IPS DF 19.7 (cell line): ENCODE measurements at regions not wholly inside any gene's neighbourhood (a gene's known extent, or its start where the extent isn't known, plus 50 kb on each side); places are given as distances from the start of the nearest gene placed in this dataset.
"Not testable (repeated sequence)": the region's sequence is repeated elsewhere in the genome, so short reads cannot be mapped to it uniquely, and the experiment has no call there.

Experiments used
- DNase-seq: peaks from one replicate; pipeline ENCODE4 v3.0.0-alpha.2; 2013; ENCODE audit warnings: low read depth, low spot score

DNA sequence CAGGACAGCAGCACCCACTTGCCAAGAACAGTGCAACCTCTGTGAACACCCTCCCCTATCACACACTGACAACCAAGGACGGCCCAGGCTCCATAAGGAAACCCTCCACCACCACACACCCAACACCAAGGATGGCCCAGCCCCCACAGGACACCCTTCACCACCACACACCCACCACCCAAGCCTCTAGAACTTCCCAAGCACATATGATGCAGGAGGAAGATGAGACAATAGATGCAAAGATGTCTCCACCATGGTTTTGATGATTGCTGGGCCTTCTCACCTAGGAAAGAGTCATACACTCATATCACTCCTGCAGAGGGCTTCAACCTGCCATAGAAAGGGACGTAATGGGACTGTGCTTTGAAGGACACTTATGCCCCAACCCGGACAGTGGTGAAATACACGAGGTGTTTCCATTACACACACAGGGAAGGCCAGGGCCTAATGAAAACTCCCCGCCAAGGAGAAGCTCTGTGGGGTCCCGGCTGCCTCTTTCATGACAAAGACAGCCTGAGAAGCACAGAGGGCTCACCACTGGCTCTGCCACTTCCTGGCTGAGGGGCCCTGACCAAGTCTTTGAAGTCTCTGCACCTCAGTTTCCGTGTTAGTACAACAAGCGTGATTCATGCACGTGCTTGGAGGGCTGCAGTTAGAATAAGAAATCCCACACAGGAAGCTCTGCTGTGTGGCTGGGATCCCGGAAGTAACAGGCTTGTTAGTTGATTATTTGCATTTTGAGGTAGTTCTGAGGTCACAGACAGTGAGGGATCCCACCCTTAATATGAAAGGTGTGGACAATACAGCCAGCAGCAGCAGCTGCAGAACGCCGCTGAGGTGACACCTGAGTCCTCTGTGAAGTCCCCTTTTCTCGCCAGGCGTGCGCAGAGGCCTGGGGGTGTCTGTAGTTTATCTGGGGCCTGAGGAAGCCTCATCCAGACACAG, 61.9 kb upstream of the ATP12A start:
- no peak for DNase-seq

GRCh38 chr13:24619282-24619681, 60.9 kb upstream of the ATP12A start:
- DNase-seq = no peak

DNA sequence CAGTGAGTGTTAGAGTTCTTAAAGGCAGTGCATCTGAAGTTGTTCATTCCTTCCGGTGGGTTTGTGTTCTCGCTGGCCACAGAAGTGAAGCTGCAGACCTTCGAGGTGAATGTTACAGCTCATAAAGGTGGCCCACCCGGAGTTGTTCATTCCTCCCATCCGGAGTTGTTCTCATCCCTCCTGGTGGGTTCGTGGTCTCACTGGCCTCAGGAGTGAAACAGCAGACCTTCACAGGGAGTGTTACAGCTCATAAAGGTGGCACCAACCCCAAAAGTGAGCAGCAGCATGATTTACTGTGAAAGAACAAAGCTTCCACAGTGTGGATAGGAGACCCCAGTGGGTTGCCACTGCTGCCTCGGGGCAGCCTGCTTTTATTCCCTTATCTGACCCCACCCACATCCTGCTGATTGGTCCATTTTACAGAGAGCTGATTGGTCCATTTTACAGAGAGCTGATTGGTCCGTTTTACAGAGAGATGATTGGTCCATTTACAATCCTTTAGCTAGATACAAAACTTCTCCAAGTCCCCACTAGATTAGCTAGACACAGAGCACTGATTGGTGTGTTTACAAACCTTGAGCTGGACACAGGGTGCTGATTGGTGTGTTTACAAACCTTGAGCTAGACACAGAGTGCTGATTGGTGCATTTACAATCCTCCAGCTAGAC, 57.6 kb upstream of the ATP12A start:
- DNase-seq = not testable (repeated sequence)

DNA sequence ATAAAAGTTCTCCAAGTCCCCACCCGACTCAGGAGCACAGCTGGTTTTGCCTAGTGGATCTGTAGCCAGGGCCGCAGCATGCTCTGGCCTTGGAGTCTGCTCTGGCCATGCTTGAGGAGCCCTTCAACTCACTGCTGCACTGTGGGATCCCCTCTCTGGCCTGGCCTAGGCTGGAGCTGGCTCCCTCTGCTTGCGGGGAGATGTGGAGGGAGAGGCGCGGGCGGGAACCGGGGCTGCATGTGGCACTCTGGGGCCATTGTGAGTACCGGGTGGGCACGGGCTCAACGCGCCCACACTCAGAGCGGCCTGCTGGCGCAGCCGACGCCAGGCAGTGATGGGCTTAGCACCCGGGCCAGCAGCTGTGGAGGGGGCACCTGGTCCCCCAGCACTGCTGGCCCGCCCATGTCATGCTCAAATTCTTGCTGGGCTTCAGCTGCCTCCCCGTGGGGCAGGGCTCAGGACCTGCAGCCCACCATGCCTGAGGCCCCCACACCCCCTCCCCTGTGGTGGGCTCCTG, 57.0 kb upstream of the ATP12A start:
- no peak for DNase-seq

- DNase-seq = no peak
These were observed 55.8 kb upstream of the ATP12A start for GRCh38 chr13:24624363-24624762.

- DNase-seq = no peak
These were observed 55.4 kb upstream of the ATP12A start for GRCh38 chr13:24624801-24625231.

DNA sequence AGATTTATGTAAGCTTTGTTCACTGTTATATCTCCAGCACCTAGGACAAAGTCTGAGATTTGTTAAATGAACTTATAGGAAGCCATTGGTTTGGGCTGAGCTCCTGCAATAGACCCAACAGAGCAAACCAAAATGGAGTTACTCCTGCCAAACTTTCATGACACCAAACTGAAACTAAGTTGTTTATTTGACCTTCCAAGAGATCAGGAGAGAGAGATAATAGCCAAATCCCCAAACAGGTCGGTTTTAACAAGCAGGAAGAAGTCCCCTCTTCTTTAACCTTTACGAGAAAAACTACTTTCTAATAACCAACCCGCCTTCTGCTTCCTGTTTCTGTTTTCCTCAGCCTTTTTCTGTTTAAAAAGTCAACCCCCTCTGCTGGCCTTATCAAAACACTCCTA, 54.9 kb upstream of the ATP12A start:
- DNase-seq = no peak

DNA sequence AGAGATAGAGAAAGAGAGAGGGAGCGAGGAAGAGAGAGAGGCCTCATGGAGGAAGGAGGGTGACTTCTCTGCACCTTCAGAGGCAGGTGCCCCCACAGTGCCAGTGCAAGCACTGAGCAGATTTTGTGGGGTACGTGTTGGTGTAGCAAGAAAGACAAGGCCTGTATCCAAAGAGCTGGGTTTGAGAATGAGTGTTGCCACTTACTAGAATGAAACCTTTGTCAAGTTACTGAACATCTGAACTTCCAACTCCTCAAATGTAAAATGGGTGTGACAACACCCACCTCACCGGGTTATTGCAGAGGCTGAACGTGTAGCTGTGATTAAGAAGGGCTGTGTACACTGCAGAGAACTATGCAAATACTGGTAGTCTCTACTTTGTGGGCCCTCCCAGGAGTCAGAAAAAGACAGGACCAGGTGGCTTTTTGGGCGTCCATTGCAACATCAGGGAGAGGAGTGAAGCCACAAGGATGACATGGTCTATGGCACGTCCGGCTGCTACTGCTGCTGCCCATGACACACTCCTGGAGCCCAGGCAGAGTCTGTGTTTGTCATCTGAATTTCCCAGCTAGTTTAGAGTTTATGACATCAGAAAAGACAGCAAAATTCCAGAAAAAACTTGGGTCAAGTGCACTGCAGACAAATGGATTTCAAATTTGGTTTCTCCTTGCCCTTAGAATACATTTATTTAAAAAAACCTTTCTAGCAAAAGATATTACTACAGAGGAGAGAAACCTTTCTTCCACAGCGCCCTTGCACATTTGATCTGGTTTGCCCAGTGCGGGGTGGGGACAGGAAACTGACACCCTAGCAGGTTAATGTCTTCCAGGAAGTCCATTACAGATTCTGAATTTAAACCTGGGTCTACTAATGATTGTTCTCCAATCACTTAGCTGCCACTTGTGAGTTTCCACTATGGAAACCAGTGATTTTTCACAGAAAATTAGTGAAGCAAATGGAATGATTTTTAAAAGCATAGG, 54.0 kb upstream of the ATP12A start:
- no peak for DNase-seq

DNA sequence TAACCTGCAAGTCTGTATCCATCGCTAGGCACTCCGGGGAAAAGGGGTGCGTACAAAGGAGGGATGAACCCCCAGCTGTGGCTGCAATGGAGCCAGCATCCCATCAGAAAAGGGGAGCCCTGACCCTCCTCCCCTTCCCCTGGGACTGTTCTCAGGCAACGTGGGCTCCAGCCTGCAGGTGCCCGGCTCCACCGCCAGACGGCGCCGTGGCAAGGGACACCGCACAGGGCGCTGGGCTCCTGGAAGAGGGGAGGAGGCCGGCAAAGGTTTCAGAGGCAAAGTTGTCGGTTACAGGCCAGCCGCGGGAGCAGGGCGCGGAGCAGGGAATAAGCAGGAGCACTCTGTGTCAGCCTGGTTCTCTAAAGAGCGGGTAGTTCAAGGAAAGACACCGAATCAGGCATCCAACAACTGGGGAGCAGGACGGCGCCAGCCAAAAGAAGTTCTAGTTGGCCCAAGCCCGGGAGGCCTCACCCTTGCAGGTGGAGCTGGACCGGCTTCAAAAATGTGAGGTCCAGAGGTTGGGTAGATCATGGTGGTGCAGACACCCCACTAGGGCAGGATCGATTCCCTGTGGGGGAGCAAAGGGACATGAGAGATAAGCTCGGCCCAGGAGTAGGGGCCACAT, 53.0 kb upstream of the ATP12A start:
- peak; percentile 45 for DNase-seq

- DNase-seq = no peak
These were observed 52.3 kb upstream of the ATP12A start for GRCh38 chr13:24627946-24628345.

- DNase-seq = no peak
These were observed 50.9 kb upstream of the ATP12A start for GRCh38 chr13:24629320-24629719.

DNA sequence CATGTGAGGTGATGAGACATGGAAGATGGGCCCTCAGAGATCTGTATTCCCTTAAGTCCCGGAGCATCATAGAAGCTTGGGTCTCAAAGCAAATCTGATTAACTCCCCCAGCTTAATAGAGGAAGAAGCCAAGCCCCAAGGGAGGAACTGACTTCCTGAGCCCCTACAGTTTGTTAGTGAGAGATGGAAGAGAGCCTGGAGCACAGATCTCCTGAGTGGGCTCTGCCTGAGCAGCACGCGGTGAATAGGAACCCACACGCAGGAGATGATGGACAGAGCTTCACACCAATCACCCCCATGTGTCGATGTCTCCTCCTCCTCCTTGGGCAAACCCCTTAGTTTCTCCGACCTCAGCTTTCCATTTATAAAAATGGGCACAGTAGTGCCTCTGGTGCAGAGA, 50.1 kb upstream of the ATP12A start:
- DNase-seq = no peak
